Heart left ventricle (tissue), 13 donors: ENCODE measurements at regions not wholly inside any gene's neighbourhood (a gene's known extent, or its start where the extent isn't known, plus 50 kb on each side); places are given as distances from the start of the nearest gene placed in this dataset.

Experiments used
- POLR2A ChIP-seq, 2 donors: fragments of 450-650 bp; IDR thresholded peaks; one replicate each; pipeline ENCODE4 v1.6.1; 2017; ENCODE audit warnings: antibody characterized with exemption in 2 of 2, mild to moderate bottlenecking in 2 of 2, moderate library complexity in 2 of 2
- TF ChIP-seq, protein P1 (sequence below), 12 donors: fragments of 200-600 bp; sonication (generic) in 4 of 12; IDR thresholded peaks; one replicate each; pipeline versions ENCODE4 v1.5.0 to v1.8.0; 2018 to 2022; ENCODE audit warnings: antibody characterized with exemption in 12 of 12, mild to moderate bottlenecking in 5 of 12
- donor health status: ischemic (EF 13 %, LVEDD 7.1; RV severe dilation, severe dysfunction).
- donor health status: DM: no; HTN: yes; CAD: no.
- donor health status: DM: no; HTN: no; CAD: no.
- donor health status: ischemic (EF 25% LVEDD 6.9; RV normal size, moderate dysfunction).
- donor health status: ischemic (EF 25% LVEDD 5.7; RV mildly dilated, moderate dysfunction).
- donor health status: ischemic (EF 35%, LVEDD 5.7; RV mildly dilated, moderate dysfunction).
- donor health status: nonischemic (EF 11% LVEDD 7.7; RV severe dilation, severe dysfunction).
- donor health status: DM: yes; HTN: yes; CAD: no.
- donor health status: PGD.
- donor health status: ischemic (EF 29% LVEDD 5.4; RV normal size, mild dysfunction).
- donor health status: nonischemic (EF 23%, LVEDD 6.1; RV moderate dilation, normal function).

DNA sequence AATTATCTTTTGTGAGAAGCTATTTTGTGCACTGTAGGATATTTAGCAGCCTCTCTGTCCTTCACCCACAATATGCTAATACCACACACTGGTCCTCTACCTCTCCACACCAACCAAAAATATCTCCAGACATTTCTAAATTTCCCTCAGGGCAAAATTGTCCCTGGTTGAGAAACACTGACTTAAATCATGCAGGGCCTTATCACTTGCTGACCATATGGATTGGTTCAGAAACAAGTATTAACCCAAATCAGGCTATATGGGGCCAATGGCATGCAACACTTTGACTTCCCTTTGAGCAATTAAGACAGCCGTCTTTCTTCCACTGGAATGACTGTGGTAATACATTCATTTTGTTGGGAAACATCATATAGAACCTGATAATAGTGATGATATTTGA lies 251.1 kb downstream of the CNTN3 start:
- TF ChIP-seq, protein P1, sequence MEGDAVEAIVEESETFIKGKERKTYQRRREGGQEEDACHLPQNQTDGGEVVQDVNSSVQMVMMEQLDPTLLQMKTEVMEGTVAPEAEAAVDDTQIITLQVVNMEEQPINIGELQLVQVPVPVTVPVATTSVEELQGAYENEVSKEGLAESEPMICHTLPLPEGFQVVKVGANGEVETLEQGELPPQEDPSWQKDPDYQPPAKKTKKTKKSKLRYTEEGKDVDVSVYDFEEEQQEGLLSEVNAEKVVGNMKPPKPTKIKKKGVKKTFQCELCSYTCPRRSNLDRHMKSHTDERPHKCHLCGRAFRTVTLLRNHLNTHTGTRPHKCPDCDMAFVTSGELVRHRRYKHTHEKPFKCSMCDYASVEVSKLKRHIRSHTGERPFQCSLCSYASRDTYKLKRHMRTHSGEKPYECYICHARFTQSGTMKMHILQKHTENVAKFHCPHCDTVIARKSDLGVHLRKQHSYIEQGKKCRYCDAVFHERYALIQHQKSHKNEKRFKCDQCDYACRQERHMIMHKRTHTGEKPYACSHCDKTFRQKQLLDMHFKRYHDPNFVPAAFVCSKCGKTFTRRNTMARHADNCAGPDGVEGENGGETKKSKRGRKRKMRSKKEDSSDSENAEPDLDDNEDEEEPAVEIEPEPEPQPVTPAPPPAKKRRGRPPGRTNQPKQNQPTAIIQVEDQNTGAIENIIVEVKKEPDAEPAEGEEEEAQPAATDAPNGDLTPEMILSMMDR (IDR thresholded peaks at IDR 0.05) = no peak
- no peak for TF ChIP-seq POLR2A (IDR thresholded peaks at IDR 0.05)
